GM12891 (cell line): ENCODE measurements at regions not wholly inside any gene's neighbourhood (a gene's known extent, or its start where the extent isn't known, plus 50 kb on each side); places are given as distances from the start of the nearest gene placed in this dataset.

ENCODE experiments used
- POLR2A ChIP-seq: IDR thresholded peaks from 2 replicates; pipeline ENCODE4 v1.6.1; 2011; ENCODE audit warnings: low read depth, low read length, control low read depth
- POLR2AphosphoS5 ChIP-seq: IDR thresholded peaks from 2 replicates; pipeline ENCODE4 v1.6.1; 2011; ENCODE audit warnings: low read depth, low read length, control low read depth
- SPI1 ChIP-seq: IDR thresholded peaks from 2 replicates; pipeline ENCODE4 v1.6.1; 2011; ENCODE audit warnings: low read depth, low read length, control low read depth
- TAF1 ChIP-seq: IDR thresholded peaks from 2 replicates; pipeline ENCODE4 v1.6.1; 2011; ENCODE audit warnings: low read depth, low read length, control low read depth

GRCh38 chr2:81181845-81182244 lies 877.3 kb upstream of the LRRTM1 start:
- no peak for TF ChIP-seq POLR2A
- TF ChIP-seq POLR2AphosphoS5, result no peak
- TF ChIP-seq TAF1, result no peak
- TF ChIP-seq SPI1, result no peak
